CD4-positive, alpha-beta T cell treated with Interleukin-10 for 1 hour (primary cell): ENCODE measurements at regions not wholly inside any gene's neighbourhood (a gene's known extent, or its start where the extent isn't known, plus 50 kb on each side); places are given as distances from the start of the nearest gene placed in this dataset.

ENCODE experiments used
- DNase-seq: peaks from one replicate; pipeline ENCODE4 v3.0.0-alpha.2; 2020

DNA sequence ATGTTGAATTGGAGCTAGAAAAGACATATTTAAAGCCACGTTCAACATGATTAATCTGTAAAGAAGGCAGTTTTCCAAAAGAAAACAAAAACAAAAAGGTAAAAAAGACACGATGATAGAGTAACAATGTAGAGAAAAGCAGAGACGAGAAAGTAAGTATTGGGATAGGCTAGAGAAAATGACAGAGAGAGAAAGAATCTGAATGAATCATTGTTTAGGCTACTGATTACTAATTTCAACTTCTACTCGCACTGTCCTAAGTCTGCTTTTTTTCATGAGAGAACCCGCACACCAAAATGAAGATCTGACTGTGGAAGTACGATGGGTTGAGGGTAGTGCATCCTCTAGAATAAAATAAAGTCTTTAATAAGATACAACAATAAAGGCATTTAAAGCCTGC lies 1599.2 kb upstream of the TMEFF2 start:
- DNase-seq = no peak

DNA sequence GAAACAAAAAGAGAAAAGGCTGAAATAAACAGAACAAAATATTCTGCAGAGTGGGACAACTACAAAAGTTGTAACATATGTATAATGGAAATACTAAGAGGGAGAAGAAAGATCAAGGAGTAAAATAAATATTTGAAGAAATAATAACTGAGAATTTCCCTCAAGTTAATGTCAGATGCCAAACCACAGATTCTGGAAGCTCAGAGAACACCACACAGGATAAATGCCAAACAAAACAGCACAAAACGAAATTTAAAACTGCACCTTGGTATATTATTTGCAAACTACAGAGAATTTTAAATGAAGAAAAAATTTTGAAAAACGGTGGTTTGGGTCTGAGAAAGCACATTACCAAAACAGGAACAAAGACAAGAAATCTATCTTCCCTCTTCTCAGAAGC lies 1588.9 kb upstream of the TMEFF2 start:
- DNase-seq = no peak

DNA sequence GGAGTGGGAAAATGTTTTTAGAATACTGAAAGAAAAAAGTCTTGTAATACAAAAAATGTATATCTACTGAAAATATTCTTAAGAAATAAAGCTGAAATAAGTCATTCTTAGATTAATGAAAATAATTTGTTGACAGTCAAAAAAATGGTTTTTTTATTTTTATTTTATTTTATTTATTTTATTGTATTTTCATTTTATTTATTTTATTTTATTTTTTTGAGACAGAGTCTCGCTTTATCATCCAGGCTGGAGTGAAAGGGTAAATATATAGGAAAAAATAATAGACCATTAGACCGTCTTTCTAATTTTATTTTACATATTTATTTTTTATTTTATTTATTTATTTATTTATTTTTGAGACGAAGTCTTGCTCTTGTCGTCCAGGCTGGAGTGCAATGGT lies 1583.6 kb upstream of the TMEFF2 start:
- DNase-seq = no peak

DNA sequence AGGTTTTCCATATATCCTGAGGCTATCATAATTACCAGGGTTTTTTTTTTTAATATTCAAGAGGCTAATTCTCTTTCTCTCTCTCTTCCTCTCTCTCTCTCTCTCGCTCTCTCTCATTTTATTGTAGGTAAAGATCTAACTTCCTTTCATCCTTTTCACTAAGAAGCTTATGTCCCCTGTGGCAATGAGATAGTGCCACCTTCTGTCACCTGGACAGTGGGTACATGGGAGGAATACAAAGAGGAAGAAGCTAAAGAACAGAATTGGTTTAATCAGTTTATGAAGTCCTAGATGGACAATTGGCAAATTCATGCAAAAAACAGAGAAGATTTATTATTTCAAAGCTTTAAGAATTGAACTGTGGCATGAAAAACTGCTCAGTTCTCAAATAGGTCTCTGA lies 1582.3 kb upstream of the TMEFF2 start:
- DNase-seq = no peak

DNA sequence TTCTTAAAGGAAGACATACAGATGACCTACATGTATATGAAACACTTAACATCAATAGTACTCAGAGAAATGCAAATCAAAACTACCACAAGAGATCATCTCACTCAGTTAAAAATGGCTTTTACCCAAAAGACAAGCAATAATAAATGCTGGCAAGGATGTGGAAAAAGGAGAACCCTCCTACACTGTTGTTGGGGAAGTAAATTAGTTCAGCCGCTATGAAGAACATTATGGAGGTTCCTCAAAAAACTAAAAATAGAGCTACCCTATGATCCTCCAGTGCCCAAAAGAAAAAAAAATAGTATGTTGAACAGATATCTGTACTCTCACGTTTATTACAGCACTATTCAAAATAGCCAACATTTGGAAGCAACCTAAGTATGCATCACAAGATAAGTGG lies 1579.4 kb upstream of the TMEFF2 start:
- DNase-seq = no peak

DNA sequence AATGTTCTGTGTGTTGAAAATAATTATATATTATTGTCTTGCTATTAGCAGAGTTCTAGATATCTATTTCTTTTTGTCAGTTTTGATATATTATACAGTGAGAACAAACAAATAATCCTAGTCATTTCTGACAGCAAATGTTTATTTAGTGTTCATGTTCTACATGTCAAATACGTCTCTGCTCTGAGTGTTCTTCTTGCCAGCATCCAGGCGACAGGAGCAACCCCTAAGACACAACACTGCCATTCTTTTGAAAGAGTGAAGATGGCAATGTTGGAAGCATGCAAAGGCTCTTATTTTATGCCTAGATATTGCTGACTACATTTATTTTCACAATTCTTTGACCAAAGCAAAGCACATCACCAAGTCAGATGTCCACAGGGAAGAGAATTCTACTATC lies 1556.6 kb upstream of the TMEFF2 start:
- DNase-seq = no peak

DNA sequence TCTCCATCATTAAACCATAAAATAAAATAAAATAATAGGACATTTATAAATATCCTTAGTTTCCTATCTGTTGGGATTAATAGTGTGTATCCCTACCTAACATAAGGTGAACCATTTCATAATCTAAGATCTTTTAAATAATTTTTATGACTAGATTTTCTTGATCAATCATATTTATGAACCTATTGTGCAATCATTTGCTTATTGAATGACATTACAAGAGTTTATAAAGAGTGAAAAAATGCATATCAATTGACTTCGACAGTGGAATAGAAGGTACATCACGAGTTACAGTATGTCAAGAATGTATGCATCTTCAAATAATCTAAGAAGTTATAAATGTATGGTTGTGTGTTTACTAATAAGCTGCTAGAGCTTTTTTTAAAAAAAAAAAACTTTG lies 1554.8 kb upstream of the TMEFF2 start:
- no peak for DNase-seq

DNA sequence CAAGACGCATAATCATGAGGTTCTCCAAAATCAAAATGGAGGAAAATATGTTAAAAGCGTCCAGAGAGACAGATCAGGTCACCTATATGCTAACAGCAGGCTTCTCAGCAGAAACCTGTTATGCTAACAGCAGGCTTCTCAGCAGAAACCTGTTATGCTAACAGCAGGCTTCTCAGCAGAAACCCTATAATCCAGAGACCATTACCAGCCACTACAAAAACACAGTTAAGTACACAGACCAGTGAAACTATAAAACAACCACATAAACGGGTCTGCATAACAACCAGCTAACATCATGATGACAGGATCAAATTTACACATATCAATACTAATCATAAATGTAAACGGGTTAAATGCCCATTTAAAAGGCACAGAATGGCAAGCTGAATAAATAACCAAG lies 1548.4 kb upstream of the TMEFF2 start:
- DNase-seq = no peak

DNA sequence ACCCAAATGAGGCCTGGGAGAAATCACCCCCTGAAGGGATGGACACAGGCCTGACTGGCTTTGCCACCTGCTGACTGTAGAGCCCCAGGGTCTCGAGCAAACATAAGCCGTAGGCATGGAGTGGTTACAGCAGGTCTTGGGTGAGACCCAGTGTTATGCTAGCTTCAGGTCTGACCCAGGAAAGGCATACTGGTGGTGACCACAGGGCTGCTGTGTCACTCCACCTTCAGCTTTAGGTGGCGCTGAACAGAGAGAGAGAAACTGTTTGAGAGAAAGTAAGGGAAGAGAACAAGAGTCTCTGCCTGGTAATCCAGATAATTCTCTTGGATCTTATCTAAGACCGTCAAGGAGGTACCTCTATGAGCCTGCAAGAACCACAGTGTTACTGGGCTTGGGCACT lies 1544.2 kb upstream of the TMEFF2 start:
- DNase-seq = no peak

DNA sequence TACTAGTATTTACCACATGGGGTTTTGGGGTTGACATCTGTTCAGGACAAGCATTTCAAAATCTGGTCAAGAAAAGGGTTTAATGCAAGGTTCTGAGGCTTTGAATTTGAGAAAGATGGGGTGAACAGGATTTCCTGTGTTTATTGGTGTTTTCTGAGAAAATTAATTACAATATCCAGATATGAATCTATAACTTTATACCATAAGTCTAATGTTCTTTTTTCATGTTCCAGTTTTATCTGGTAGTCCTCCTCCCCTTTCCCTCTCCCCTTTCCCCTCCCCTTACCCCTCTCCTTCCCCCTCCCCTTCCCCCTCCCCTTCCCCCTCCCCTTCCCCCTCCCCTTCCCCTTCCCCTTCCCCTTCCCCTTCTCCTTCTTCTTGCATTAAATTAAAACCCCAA lies 1518.2 kb upstream of the TMEFF2 start:
- no peak for DNase-seq

DNA sequence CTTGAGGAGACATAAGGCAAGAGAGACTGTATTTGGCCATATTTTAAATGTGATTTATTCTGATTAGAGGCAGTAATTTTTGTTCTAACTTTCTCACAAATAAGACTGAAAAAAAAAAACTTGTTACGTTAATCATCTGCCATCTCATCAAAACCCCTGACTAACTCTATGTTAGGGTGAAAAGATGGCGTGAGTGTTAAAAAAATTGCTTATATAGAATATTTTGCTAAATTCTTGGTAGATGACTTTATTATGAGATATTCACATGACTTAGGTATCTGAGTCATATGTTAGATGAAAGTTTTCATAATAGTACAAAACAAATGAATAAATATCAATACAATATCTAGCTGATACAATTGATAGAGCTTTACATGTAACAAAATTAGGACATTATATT lies 1508.7 kb upstream of the TMEFF2 start:
- DNase-seq = no peak

DNA sequence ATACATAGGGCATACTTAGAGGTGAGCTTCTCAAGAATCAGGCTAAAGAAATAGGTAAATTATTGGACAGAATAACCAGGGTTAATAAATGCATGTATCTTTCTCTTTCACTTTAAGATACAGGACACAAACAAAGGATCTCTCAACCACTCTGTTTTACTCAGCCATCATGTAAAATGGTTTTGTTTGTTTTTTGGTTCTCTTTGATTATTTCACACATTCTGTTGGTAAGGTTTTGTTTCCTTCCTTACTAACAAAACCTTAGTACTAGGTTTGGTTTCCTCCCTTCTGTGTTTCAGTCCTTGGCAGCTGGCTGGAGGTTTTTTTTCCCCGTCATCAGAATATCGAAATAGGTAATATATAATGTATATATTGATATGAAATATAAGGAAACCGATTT lies 1506.8 kb upstream of the TMEFF2 start:
- no peak for DNase-seq

DNA sequence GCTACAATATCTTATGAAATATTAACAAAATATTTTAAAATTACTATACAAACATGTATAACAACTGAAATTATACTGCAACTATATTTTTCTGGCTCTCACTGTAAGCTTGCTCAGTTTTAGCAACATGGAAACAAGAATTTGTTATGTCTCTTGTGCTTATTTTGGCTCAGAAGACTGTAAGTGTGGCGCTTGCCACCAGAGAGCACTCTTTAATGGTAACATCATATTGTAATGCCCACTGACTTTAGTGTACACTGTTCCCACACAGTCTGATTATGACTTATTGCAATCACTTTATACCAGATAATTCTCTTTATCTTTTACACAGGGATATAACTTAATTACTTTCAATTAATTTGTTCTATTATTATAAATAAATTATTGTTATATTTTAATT lies 1500.6 kb upstream of the TMEFF2 start:
- no peak for DNase-seq

DNA sequence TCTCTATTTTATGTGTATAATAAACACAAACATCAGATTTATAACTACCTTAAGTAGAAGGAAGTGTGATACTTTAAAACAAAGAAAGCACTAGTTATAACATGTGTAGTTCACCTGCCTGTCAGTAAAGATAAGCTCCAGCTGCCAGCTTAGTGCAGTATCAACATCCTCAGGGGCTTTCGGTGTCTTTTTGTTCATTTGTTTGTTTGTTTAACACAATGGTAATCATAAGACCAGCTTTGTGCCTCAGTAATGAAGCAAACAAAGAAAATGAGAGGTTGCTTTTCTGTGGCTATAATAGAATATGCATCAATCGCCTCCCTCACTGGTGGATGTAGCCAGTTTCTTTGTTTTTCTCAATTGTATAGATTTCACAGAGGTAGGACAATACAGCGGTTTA lies 1499.0 kb upstream of the TMEFF2 start:
- DNase-seq = no peak

DNA sequence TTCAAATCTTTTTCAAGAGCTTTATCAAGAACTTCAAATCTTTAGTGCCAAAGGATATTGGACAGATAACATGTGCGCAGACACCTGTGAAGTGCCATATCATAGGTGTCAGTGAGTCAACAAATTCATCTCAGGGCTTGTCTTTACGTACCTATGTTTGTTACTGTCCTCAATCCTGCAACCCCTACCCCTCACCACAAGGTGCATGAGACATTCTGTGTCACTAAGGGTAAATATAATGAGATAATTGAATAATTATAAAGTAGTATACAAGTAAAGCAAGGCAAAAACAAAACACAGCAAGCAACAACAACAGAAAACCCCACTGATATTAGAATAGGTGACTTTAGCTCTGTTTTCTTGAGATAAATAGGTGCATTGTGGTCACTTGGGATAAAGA lies 1495.8 kb upstream of the TMEFF2 start:
- DNase-seq = no peak

DNA sequence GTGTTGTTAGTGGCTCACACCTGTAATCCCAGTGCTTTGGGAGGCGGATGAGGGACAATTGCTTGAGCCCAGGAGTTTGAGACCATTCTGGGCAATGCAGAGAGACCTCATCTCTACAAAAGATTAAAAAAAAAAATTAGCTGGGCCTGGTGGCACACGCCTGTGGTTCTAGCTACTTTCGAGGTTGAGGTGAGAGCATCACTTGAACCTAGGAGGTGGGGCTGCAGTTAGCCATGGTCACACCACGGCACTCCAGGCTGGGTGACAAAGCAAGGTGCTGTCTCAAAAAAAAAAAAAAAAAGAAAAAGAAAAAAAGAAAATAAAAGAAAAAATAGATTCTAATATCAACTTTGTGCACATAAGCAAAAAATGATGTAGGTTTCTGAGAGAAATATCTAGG lies 1492.5 kb upstream of the TMEFF2 start:
- DNase-seq = no peak

DNA sequence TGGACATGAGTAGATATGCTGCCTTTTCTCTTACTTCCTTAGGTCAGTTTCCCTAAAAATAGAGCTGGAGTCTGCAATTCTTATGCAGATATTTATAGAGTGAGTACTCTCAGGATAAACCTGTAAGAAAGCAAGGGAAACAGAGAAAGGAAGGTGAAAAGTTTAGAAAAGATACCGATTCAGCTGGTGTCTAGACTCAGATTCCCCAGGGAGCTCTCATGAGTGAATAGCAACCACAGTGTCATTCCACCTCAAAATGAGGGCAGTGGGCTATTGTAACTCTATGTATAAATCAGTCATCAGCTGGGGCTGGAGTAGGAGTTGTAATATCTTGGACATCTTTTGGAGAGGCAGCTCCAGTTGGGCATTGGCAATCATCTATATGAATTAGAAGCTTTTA lies 1485.1 kb upstream of the TMEFF2 start:
- DNase-seq = no peak

DNA sequence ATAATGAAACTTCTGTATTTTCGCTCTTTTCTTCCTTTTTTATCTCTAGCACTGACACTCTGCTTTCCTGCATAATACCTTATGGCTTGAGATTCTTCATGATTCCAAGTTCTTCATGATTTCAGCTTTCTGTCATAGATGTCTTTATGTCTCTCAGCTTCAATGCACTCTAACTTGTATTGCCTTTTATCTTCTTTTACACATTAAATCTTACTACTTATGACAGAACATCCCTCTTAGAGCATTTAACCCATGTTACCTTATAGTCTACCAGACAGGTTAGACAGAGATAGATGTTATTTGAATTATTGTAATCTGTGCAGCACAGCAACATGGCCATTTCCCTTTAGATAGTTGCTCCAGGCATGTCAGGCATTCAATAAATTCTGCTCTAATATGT lies 1475.7 kb upstream of the TMEFF2 start:
- DNase-seq = no peak

DNA sequence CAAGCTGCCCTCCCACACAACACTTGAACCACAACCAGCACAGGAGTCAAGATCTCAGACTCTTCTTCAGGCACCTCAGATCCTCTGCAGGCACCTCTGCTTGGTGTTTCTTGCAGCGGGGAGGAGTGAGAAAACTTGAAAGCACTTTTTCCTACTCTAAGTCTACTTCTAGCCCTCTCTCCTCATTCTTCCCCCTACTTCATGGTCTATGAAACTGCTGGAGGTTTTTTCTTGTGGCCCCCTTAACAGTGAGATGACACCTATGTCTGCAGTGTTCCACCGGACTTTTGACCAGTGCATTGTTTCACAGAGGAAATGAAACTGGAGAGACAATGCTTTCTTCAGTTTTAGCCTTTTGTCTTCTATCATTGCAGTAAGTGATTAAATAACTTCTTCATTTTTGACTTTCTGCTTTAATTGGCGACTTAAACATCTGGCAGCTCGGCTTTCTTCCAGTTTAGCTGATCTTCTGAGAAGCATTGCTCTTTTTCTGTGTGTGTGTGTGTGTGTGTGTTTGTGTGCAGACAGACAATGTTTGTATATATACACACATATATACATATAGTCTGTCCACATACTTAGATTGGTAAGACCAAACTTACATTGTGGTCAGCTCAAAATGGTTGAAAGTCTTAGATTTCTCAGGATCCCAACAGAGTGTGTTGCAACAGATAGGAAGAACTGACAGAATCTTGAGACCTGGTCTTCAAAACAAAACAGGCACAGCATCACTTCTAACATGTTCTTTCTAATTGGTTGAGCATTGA lies 1474.0 kb upstream of the TMEFF2 start:
- no peak for DNase-seq

DNA sequence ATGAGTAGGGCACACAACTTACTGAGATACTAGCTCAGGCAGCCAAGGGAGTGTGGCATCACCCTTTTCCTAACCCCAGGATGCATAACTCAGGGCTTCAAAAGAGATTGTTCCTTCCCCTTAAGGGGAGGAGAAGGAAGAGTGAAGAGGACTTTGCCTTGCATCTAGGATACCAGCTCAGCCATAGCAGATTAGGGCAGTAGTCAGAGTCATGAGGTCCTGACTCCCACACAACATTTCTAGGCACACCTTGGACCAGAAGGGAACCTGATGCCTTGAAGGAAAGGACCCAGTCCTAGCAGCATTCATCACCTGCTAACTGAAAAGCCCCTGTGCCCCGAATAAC lies 1433.2 kb upstream of the TMEFF2 start:
- no peak for DNase-seq

DNA sequence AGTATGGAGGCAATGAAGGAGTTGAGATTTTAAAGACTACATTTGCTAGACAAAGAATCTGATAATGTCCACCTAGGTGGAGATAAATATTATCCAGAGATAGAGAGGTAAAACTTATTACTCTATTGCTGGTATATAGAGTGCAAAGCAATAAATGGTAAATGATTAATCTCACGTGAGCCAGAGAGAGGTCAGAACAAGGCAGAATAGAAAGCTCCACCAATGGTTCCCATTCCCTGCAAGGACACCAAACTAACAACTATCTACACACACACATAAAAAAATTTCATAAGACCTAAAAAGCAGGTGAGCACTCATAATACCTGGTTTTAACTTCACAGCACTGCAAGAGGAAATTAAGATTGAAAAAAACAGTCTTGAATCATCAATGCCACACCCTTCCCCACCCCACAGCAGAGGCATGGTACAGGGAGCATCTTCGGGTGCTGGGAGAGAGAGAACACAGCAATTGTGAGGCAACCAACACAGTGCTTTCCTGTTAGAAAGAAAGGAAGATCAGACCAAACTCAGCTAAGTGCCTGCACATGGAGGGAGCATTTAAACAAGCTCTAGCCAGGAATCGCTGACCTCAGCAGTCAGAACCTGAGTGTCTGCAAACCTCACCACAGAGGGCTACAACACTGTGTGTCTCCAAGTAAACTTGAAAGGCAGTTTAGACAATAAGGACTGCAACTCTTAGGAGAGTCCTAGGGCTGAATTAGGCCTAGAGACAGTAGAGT lies 1432.6 kb upstream of the TMEFF2 start:
- no peak for DNase-seq

DNA sequence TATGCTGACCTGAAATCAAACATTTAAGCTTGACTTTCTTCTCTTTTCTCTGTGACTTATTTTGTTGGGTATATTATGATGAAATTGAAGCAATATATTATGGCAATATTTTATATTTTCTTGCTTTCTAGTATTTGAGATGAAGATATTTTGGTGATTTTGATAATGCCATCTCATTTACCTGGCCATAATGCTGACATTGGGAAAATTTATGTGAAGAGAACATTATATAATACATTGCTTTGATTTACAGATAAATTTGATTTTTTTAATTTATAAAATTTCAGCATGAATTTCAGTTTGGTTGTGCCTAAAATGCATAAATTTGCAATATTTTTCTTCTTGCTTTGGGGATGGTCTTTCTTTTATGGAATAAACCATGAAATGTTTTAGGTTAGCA lies 1413.7 kb upstream of the TMEFF2 start:
- DNase-seq = no peak

DNA sequence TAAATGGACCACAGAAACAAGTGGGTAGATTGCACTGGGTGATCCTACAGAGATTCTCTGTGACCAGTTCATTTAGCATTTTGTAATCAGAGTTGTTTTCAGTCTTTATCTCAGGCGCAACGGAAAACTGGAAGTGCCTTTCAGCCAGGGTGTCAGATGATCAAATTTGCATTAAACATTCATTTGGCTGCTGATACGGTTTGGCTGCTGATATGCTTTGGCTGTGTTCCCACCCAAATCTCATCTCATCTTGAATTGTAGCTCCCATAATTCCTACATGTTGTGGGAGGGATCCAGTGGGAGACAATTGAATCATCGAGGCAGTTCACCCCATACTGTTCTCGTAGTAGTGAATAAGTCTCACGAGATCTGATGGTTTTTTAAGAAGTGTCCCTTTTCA lies 1396.1 kb upstream of the TMEFF2 start:
- DNase-seq = no peak

DNA sequence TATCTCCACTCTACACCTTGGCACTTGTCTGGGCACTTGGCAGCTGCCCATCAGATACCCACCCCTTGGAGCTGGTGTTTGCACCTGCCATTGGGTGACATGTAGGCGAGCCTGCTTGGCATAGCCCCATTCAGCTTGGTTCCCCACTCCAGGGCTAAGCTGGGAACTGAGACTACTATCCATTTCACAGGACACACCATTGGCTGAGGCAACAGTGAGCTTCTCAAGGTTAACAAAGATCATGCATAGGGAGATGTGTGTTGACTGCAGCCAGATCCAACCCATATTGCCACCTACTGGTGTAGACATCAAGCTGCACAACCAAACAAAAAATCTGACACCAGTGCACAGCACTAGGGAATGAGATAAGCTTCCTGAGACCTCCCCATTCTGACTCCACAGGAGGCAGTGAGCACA lies 1389.8 kb upstream of the TMEFF2 start:
- peak; percentile 4 for DNase-seq
